PFSK-1 (cell line): ENCODE measurements at regions not wholly inside any gene's neighbourhood (a gene's known extent, or its start where the extent isn't known, plus 50 kb on each side); places are given as distances from the start of the nearest gene placed in this dataset.

Source experiments
- REST ChIP-seq, 2 experiments: IDR thresholded peaks; 2 replicates each; pipeline versions ENCODE4 v1.6.1 to v1.8.0; 2011 to 2012; ENCODE audit warnings: low read depth in 2 of 2, low read length in 2 of 2, control low read depth in 1 of 2, inconsistent platforms in 1 of 2, mild to moderate bottlenecking in 1 of 2, moderate library complexity in 1 of 2; ENCODE audit not compliant: insufficient read depth in 1 of 2
- TAF1 ChIP-seq: IDR thresholded peaks from 2 replicates; pipeline ENCODE4 v1.6.1; 2012; ENCODE audit warnings: low read length, control low read depth, borderline replicate concordance; ENCODE audit not compliant: insufficient read depth

GRCh38 chr1:185681034-185681633 is 53.1 kb upstream of the HMCN1 start:
- TF ChIP-seq TAF1 (no peak), REST (IDR thresholded peaks at IDR 0.05; ENCODE audit: insufficient read depth in 1 of 2, low read depth in 2 of 2, low read length in 2 of 2) (no peak)
